Lower lobe of right lung (tissue), 2 donors: ENCODE measurements at regions not wholly inside any gene's neighbourhood (a gene's known extent, or its start where the extent isn't known, plus 50 kb on each side); places are given as distances from the start of the nearest gene placed in this dataset.
"Not testable (repeated sequence)": the region's sequence is repeated elsewhere in the genome, so short reads cannot be mapped to it uniquely, and the experiment has no call there.

ENCODE experiments used
- ATAC-seq, 2 donors: fragments of 200-7000 bp; cut with Tn5 transposase; one replicate each; pipeline ENCODE4 v1.9.1; 2020 to 2022; ENCODE audit warnings: mild to moderate bottlenecking in 2 of 2, moderate library complexity in 2 of 2
- DNase-seq: peaks from one replicate; pipeline ENCODE4 v3.0.0-alpha.2; 2020
- H3K27ac ChIP-seq: fragments of 200-600 bp; one replicate; pipeline ENCODE4 v1.8.0; 2022
- H3K27me3 ChIP-seq: fragments of 200-600 bp; one replicate; pipeline ENCODE4 v1.8.0; 2022; ENCODE audit warnings: low read depth
- H3K36me3 ChIP-seq: fragments of 200-600 bp; one replicate; pipeline ENCODE4 v1.8.0; 2022; ENCODE audit warnings: mild to moderate bottlenecking
- H3K4me1 ChIP-seq: fragments of 200-600 bp; one replicate; pipeline ENCODE4 v1.8.0; 2022
- H3K4me3 ChIP-seq: fragments of 200-600 bp; one replicate; pipeline ENCODE4 v1.8.0; 2022; ENCODE audit warnings: mild to moderate bottlenecking
- H3K9me3 ChIP-seq: fragments of 200-600 bp; one replicate; pipeline ENCODE4 v1.8.0; 2022
- CTCF ChIP-seq: fragments of 200-600 bp; IDR thresholded peaks from one replicate; pipeline ENCODE4 v1.8.0; 2022; ENCODE audit warnings: antibody characterized with exemption, mild to moderate bottlenecking
- intact Hi-C: fragments of 100-400 bp; cut with DNase I; formaldehyde crosslinking; loops from one replicate; pipeline ENCODE4 v1.11.0; 2022
- donor health status: DM: no; HTN: yes; CAD: no; lungs with severe emphysema.

GRCh38 chr5:33206962-33207506 is 233.7 kb upstream of the TARS1 start:
- DNase-seq (no peak), ATAC-seq (no peak)
- intact Hi-C loops: no loop called here
- H3K27ac ChIP-seq: no peak overlapping the region
- H3K9me3 ChIP-seq: no peaks in the 10 kb centered on the region
- H3K27me3 ChIP-seq: no peaks in the 10 kb centered on the region
- H3K36me3 ChIP-seq: no peaks in the 10 kb centered on the region
- TF ChIP-seq CTCF: no peak
- H3K4me1 ChIP-seq: no peaks in the 10 kb centered on the region
- no peak overlapping the region for H3K4me3 ChIP-seq

GRCh38 chr5:33209252-33209651 is 231.5 kb upstream of the TARS1 start:
- H3K4me1 ChIP-seq: no peaks in the 10 kb centered on the region
- H3K27me3 ChIP-seq: no peaks in the 10 kb centered on the region
- ATAC-seq (no peak), DNase-seq (no peak)
- H3K36me3 ChIP-seq: no peaks in the 10 kb centered on the region
- H3K9me3 ChIP-seq: no peaks in the 10 kb centered on the region
- no peak overlapping the region for H3K27ac ChIP-seq
- TF ChIP-seq CTCF: no peak
- H3K4me3 ChIP-seq: no peak overlapping the region
- intact Hi-C loops: no loop called here

GRCh38 chr5:33210221-33210620 is 230.5 kb upstream of the TARS1 start:
- H3K9me3 ChIP-seq, intact Hi-C loops, H3K4me3 ChIP-seq, H3K27me3 ChIP-seq, H3K36me3 ChIP-seq, DNase-seq, H3K27ac ChIP-seq, H3K4me1 ChIP-seq, ATAC-seq: not testable (repeated sequence)

DNA sequence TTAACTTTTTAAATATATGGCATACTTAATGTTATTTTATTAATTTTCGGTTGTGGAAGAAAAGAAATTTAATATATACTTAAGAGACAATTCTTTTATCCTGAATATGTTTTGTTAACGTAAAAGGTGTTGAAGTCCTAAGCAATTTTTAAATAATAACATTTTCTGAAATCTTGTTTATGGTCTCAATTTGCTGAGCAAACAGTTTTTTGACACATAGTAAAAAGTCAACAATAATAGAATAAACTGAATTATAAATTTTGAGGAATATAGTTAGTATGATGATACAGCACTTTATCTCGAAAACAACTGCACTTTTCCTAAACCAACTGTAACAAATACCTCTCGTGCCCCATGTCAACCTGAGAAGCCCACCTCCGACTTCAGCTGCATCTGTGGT is 229.8 kb upstream of the TARS1 start:
- no peak for DNase-seq
- H3K27ac ChIP-seq: no peak overlapping the region
- no peak overlapping the region for H3K4me3 ChIP-seq
- no peaks in the 10 kb centered on the region for H3K9me3 ChIP-seq
- no peak for TF ChIP-seq CTCF
- H3K27me3 ChIP-seq: no peaks in the 10 kb centered on the region
- no peaks in the 10 kb centered on the region for H3K4me1 ChIP-seq
- no peaks in the 10 kb centered on the region for H3K36me3 ChIP-seq
- ATAC-seq: no peak
- intact Hi-C loops: no loop called here

GRCh38 chr5:33212439-33212838 is 228.3 kb upstream of the TARS1 start:
- no peak for TF ChIP-seq CTCF
- Histone ChIP-seq H3K4me1 (no peaks in the 10 kb centered on the region), H3K9me3 (no peaks in the 10 kb centered on the region), H3K27me3 (no peaks in the 10 kb centered on the region), H3K36me3 (no peaks in the 10 kb centered on the region), H3K4me3 (no peak overlapping the region), H3K27ac (no peak overlapping the region)
- no peak for ATAC-seq
- intact Hi-C loops: no loop called here
- DNase-seq: no peak

- no peak for TF ChIP-seq CTCF
- intact Hi-C loops: no loop called here
- DNase-seq (no peak), ATAC-seq (no peak)
- no peak overlapping the region for H3K4me3 ChIP-seq
- no peaks in the 10 kb centered on the region for H3K36me3 ChIP-seq
- no peak overlapping the region for H3K27ac ChIP-seq
- no peaks in the 10 kb centered on the region for H3K4me1 ChIP-seq
- no peaks in the 10 kb centered on the region for H3K27me3 ChIP-seq
- no peaks in the 10 kb centered on the region for H3K9me3 ChIP-seq
Measured at GRCh38 chr5:33212900-33213299, 227.9 kb upstream of the TARS1 start.
